HCT116 (cell line): ENCODE measurements at regions not wholly inside any gene's neighbourhood (a gene's known extent, or its start where the extent isn't known, plus 50 kb on each side); places are given as distances from the start of the nearest gene placed in this dataset.
"Not testable (repeated sequence)": the region's sequence is repeated elsewhere in the genome, so short reads cannot be mapped to it uniquely, and the experiment has no call there.

Source experiments
- ATAC-seq: fragments of 200-7000 bp; cut with Tn5 transposase; 2 replicates; pipeline ENCODE4 v1.9.1; 2020; ENCODE audit warnings: mild to moderate bottlenecking, moderate library complexity
- BruUV-seq: library from RNA; stranded (reverse); fragments of 400-500 nt; replicated peaks from 2 replicates; lab custom pipeline; 2021; lab: Mats Ljungman, UMichigan
- CTCF ChIA-PET: fragments of 300-600 bp; sonication (Branson Sonifier 250); formaldehyde crosslinking; loops from one replicate; lab custom pipeline; 2021; ENCODE audit warnings: antibody characterized with exemption; lab: Charles Lee
- POLR2A ChIA-PET: fragments of 300-600, 350-600 bp; sonication (Branson Sonifier 250); formaldehyde crosslinking; loops from one replicate; lab custom pipeline; 2021; ENCODE audit warnings: antibody characterized with exemption; lab: Charles Lee
- RAD21 ChIA-PET, 2 experiments: fragments of 300-600 bp; sonication (Branson Sonifier 250); formaldehyde crosslinking; loops; one replicate each; lab custom pipeline; 2023; ENCODE audit warnings: low total read pairs in 2 of 2; ENCODE audit not compliant: uncharacterized antibody in 2 of 2, unreplicated experiment in 2 of 2, low non-redundant PET in 1 of 2; lab: Charles Lee
- DNase-seq: peaks from one replicate; pipeline ENCODE4 v3.0.0-alpha.2; 2010; ENCODE audit warnings: low read depth, low spot score
- H2AFZ ChIP-seq: fragments of 200-600 bp; shearing (Covaris generic), sonication (generic); 2 replicates; pipeline ENCODE4 v1.6.1; 2017; ENCODE audit warnings: low read depth, mixed run types, mixed read lengths, antibody characterized with exemption, low read length; ENCODE audit not compliant: poor library complexity, severe bottlenecking
- H3K27ac ChIP-seq: 2 replicates; pipeline ENCODE4 v1.5.1; 2012; ENCODE audit warnings: low read depth, low read length
- H3K27me3 ChIP-seq: fragments of 200-600 bp; sonication (generic); 2 replicates; pipeline ENCODE4 v1.6.1; 2016; ENCODE audit warnings: mixed run types, low read length, mixed read lengths; ENCODE audit not compliant: insufficient read depth
- H3K36me3 ChIP-seq, 2 experiments: fragments of 200-500 bp in 1 of 2; fragments of 200-600 bp in 1 of 2; sonication (Bioruptor generic) in 1 of 2; sonication (generic) in 1 of 2; 2 replicates each; pipeline versions ENCODE4 v1.5.1 to v1.6.1; 2014 to 2016; ENCODE audit warnings: low read length in 2 of 2, inconsistent platforms in 1 of 2, mixed read lengths in 1 of 2, mixed run types in 1 of 2; ENCODE audit not compliant: insufficient read depth in 2 of 2, control insufficient read depth in 1 of 2
- H3K4me1 ChIP-seq, 2 experiments: fragments of 200-600 bp in 1 of 2; sonication (generic) in 1 of 2; 2 replicates each; pipeline versions ENCODE4 v1.5.1 to v1.6.1; 2012 to 2017; ENCODE audit warnings: low read length in 2 of 2, inconsistent platforms in 1 of 2, mild to moderate bottlenecking in 1 of 2, mixed read lengths in 1 of 2, mixed run types in 1 of 2, moderate library complexity in 1 of 2; ENCODE audit not compliant: insufficient read depth in 2 of 2, control insufficient read depth in 1 of 2
- H3K4me2 ChIP-seq: fragments of 200-600 bp; sonication (generic); 2 replicates; pipeline ENCODE4 v1.6.1; 2017; ENCODE audit warnings: mixed run types, low read length, mixed read lengths
- H3K4me3 ChIP-seq, 2 experiments: fragments of 200-600 bp in 1 of 2; sonication (generic) in 1 of 2; replicated peaks in 1 of 2; 2 replicates each; pipeline ENCODE4 v1.5.1; 2011 to 2016; ENCODE audit warnings: low read length in 2 of 2, control low read depth in 1 of 2, low read depth in 1 of 2, mild to moderate bottlenecking in 1 of 2, mixed read lengths in 1 of 2, mixed run types in 1 of 2
- H3K79me2 ChIP-seq: fragments of 200-600 bp; sonication (generic); 2 replicates; pipeline ENCODE4 v1.6.1; 2017; ENCODE audit warnings: mild to moderate bottlenecking, mixed run types, low read length, moderate library complexity, mixed read lengths; ENCODE audit not compliant: insufficient read depth
- H3K9ac ChIP-seq: fragments of 200-600 bp; sonication (generic); 2 replicates; pipeline ENCODE4 v1.6.1; 2016; ENCODE audit warnings: low read length, mixed read lengths
- H3K9me2 ChIP-seq: fragments of 200-600 bp; sonication (generic), shearing (Covaris generic); 2 replicates; pipeline ENCODE4 v1.6.1; 2017; ENCODE audit warnings: mixed run types, mild to moderate bottlenecking, moderate library complexity; ENCODE audit not compliant: insufficient read depth
- H3K9me3 ChIP-seq, 2 experiments: fragments of 200-500 bp in 1 of 2; fragments of 200-600 bp in 1 of 2; sonication (Bioruptor generic) in 1 of 2; sonication (generic) in 1 of 2; 2 replicates each; pipeline ENCODE4 v1.6.1; 2014 to 2017; ENCODE audit warnings: low read length in 2 of 2, mixed read lengths in 2 of 2, inconsistent platforms in 1 of 2, low read depth in 1 of 2, mild to moderate bottlenecking in 1 of 2, mixed run types in 1 of 2, moderate library complexity in 1 of 2; ENCODE audit not compliant: control insufficient read depth in 1 of 2, insufficient read depth in 1 of 2
- H4K20me1 ChIP-seq: fragments of 200-600 bp; sonication (generic), shearing (Covaris generic); 2 replicates; pipeline ENCODE4 v1.6.1; 2017; ENCODE audit warnings: mixed run types, mild to moderate bottlenecking, moderate library complexity; ENCODE audit not compliant: insufficient read depth
- CBX3 ChIP-seq: IDR thresholded peaks from 2 replicates; pipeline ENCODE4 v1.6.1; 2012; ENCODE audit warnings: low read depth
- EGR1 ChIP-seq: IDR thresholded peaks from 2 replicates; pipeline ENCODE4 v1.6.1; 2012; ENCODE audit warnings: low read depth
- EZH2 ChIP-seq: fragments of 200-600 bp; sonication (generic); IDR thresholded peaks from 2 replicates; pipeline ENCODE4 v1.6.1; 2017; ENCODE audit warnings: antibody characterized with exemption, mixed run types
- EZH2phosphoT487 ChIP-seq: fragments of 200-600 bp; IDR thresholded peaks from 2 replicates; pipeline ENCODE4 v1.6.1; 2018; ENCODE audit warnings: antibody characterized with exemption, borderline replicate concordance
- JUND ChIP-seq: IDR thresholded peaks from 2 replicates; pipeline ENCODE4 v1.6.1; 2012
- SP1 ChIP-seq: IDR thresholded peaks from 2 replicates; pipeline ENCODE4 v1.6.1; 2012; ENCODE audit warnings: low read depth
- SRF ChIP-seq: IDR thresholded peaks from 2 replicates; pipeline ENCODE4 v1.6.1; 2012; ENCODE audit warnings: low read depth
- TCF7L2 ChIP-seq: IDR thresholded peaks from 2 replicates; pipeline ENCODE4 v1.7.0; 2011; ENCODE audit warnings: borderline replicate concordance, inconsistent platforms; ENCODE audit not compliant: insufficient read depth, insufficient read length; ENCODE audit errors: extremely low read depth
- ZBTB33 ChIP-seq: IDR thresholded peaks from 2 replicates; pipeline ENCODE4 v1.6.1; 2011; ENCODE audit warnings: mild to moderate bottlenecking, low read length, moderate library complexity; ENCODE audit not compliant: insufficient replicate concordance; ENCODE audit errors: extremely low read depth
- ZFX ChIP-seq: fragments of 450-650 bp; IDR thresholded peaks from 2 replicates; pipeline ENCODE4 v1.6.1; 2017
- ZNF274 ChIP-seq: fragments of 200-500 bp; sonication (Bioruptor generic); IDR thresholded peaks from 2 replicates; pipeline ENCODE4 v1.6.1; 2014; ENCODE audit warnings: mild to moderate bottlenecking, low read depth, low read length, inconsistent platforms
- intact Hi-C: fragments of 100-400 bp; cut with micrococcal nuclease; formaldehyde crosslinking; loops from 2 replicates; pipeline ENCODE4 v1.10.0; 2022

GRCh38 chr13:40370661-40371060 is 295.8 kb downstream of the FOXO1 start:
- Histone ChIP-seq H4K20me1 (no peaks in the 10 kb centered on the region), H3K4me2 (no peak overlapping the region), H3K27ac (no peak overlapping the region), H3K27me3 (no peaks in the 10 kb centered on the region), H2AFZ (no peak overlapping the region), H3K9me2 (no peaks in the 10 kb centered on the region), H3K9me3 (no peaks in the 10 kb centered on the region), H3K9ac (no peak overlapping the region), H3K4me3 (no peak overlapping the region), H3K36me3 (no peaks in the 10 kb centered on the region), H3K79me2 (no peaks in the 10 kb centered on the region), H3K4me1 (no peaks in the 10 kb centered on the region)
- RAD21 ChIA-PET = no interaction called here
- no peak for ATAC-seq
- CTCF ChIA-PET = no interaction called here
- DNase-seq = no peak
- POLR2A ChIA-PET = no interaction called here
- no TSS peak for BruUV-seq
- TF ChIP-seq ZNF274 = no peak
- no peak for TF ChIP-seq ZFX
- TF ChIP-seq EZH2phosphoT487 = no peak
- TF ChIP-seq SP1 = no peak
- TF ChIP-seq EGR1 = no peak
- TF ChIP-seq CBX3 = no peak
- TF ChIP-seq TCF7L2 = no peak
- intact Hi-C loops = no loop called here

GRCh38 chr13:40371531-40372125 is 294.8 kb downstream of the FOXO1 start:
- intact Hi-C loops = no loop called here
- TF ChIP-seq ZBTB33 (no peak), SRF (no peak), EZH2 (no peak), JUND (no peak)
- CTCF ChIA-PET = no interaction called here
- no TSS peak for BruUV-seq
- Histone ChIP-seq H3K27ac (no peak overlapping the region), H3K9me2 (no peaks in the 10 kb centered on the region), H3K4me3 (no peak overlapping the region), H3K27me3 (no peaks in the 10 kb centered on the region), H3K79me2 (no peaks in the 10 kb centered on the region), H3K4me2 (no peak overlapping the region), H4K20me1 (no peaks in the 10 kb centered on the region), H3K9ac (no peak overlapping the region), H3K4me1 (no peaks in the 10 kb centered on the region), H3K9me3 (no peaks in the 10 kb centered on the region), H3K36me3 (no peaks in the 10 kb centered on the region), H2AFZ (no peak overlapping the region)
- RAD21 ChIA-PET = no interaction called here
- POLR2A ChIA-PET = no interaction called here
- no peak for DNase-seq
- no peak for ATAC-seq

- H3K79me2 ChIP-seq, ATAC-seq, BruUV-seq, H3K27ac ChIP-seq, H3K27me3 ChIP-seq, CTCF ChIA-PET, H3K9me3 ChIP-seq, DNase-seq, H3K4me1 ChIP-seq, RAD21 ChIA-PET, intact Hi-C loops, H3K36me3 ChIP-seq, H4K20me1 ChIP-seq, H3K9me2 ChIP-seq, H3K4me3 ChIP-seq, H2AFZ ChIP-seq, POLR2A ChIA-PET, H3K4me2 ChIP-seq, H3K9ac ChIP-seq: not testable (repeated sequence)
These were observed 292.8 kb downstream of the FOXO1 start for GRCh38 chr13:40373608-40374007.
